ENCODE measurements at regions not wholly inside any gene's neighbourhood (a gene's known extent, or its start where the extent isn't known, plus 50 kb on each side); places are given as distances from the start of the nearest gene placed in this dataset.

- FAIRE-seq (no peak), DNase-seq (ENCODE audit: insufficient read length) (no peak)
- no peak for TF ChIP-seq POLR2AphosphoS5 (IDR thresholded peaks at IDR 0.05; ENCODE audit: low read depth, low read length)
- no peak for TF ChIP-seq POLR2A (IDR thresholded peaks at IDR 0.05; ENCODE audit: low read depth, low read length)
- TF ChIP-seq TAF1 (IDR thresholded peaks at IDR 0.05; ENCODE audit: borderline replicate concordance, low read depth, low read length) = no peak
These were observed 147.7 kb upstream of the TSC22D2 start for GRCh38 chr3:150260398-150260710.

GRCh38 chr3:150259526-150260397 lies 148.3 kb upstream of the TSC22D2 start:
- FAIRE-seq (no peak), DNase-seq (ENCODE audit: insufficient read length) (no peak)
- TF ChIP-seq POLR2AphosphoS5 (IDR thresholded peaks at IDR 0.05; ENCODE audit: low read depth, low read length) = no peak
- TF ChIP-seq TAF1 (IDR thresholded peaks at IDR 0.05; ENCODE audit: borderline replicate concordance, low read depth, low read length) = no peak
- no peak for TF ChIP-seq POLR2A (IDR thresholded peaks at IDR 0.05; ENCODE audit: low read depth, low read length)

GRCh38 chr3:150256782-150257181 lies 151.3 kb upstream of the TSC22D2 start:
- no peak for DNase-seq (ENCODE audit: insufficient read length)
- no peak for FAIRE-seq
- no peak for TF ChIP-seq POLR2AphosphoS5 (IDR thresholded peaks at IDR 0.05; ENCODE audit: low read depth, low read length)
- no peak for TF ChIP-seq TAF1 (IDR thresholded peaks at IDR 0.05; ENCODE audit: borderline replicate concordance, low read depth, low read length)
- no peak for TF ChIP-seq POLR2A (IDR thresholded peaks at IDR 0.05; ENCODE audit: low read depth, low read length)

GRCh38 chr3:150256318-150256717 lies 151.8 kb upstream of the TSC22D2 start:
- DNase-seq (ENCODE audit: insufficient read length) (no peak), FAIRE-seq (no peak)
- no peak for TF ChIP-seq POLR2AphosphoS5 (IDR thresholded peaks at IDR 0.05; ENCODE audit: low read depth, low read length)
- TF ChIP-seq POLR2A (IDR thresholded peaks at IDR 0.05; ENCODE audit: low read depth, low read length) = no peak
- TF ChIP-seq TAF1 (IDR thresholded peaks at IDR 0.05; ENCODE audit: borderline replicate concordance, low read depth, low read length) = no peak

GRCh38 chr3:150255826-150256225 lies 152.3 kb upstream of the TSC22D2 start:
- FAIRE-seq = no peak
- TF ChIP-seq TAF1 (IDR thresholded peaks at IDR 0.05; ENCODE audit: borderline replicate concordance, low read depth, low read length) = no peak
- TF ChIP-seq POLR2AphosphoS5 (IDR thresholded peaks at IDR 0.05; ENCODE audit: low read depth, low read length) = no peak
- no peak for TF ChIP-seq POLR2A (IDR thresholded peaks at IDR 0.05; ENCODE audit: low read depth, low read length)
- DNase-seq (ENCODE audit: insufficient read length) = no peak

GRCh38 chr3:150255413-150255812 lies 152.7 kb upstream of the TSC22D2 start:
- FAIRE-seq = no peak
- no peak for DNase-seq (ENCODE audit: insufficient read length)
- TF ChIP-seq TAF1 (IDR thresholded peaks at IDR 0.05; ENCODE audit: borderline replicate concordance, low read depth, low read length) = no peak
- TF ChIP-seq POLR2AphosphoS5 (IDR thresholded peaks at IDR 0.05; ENCODE audit: low read depth, low read length) = no peak
- TF ChIP-seq POLR2A (IDR thresholded peaks at IDR 0.05; ENCODE audit: low read depth, low read length) = no peak

- DNase-seq (ENCODE audit: insufficient read length) (no peak), FAIRE-seq (no peak)
- TF ChIP-seq POLR2AphosphoS5 (IDR thresholded peaks at IDR 0.05; ENCODE audit: low read depth, low read length) (no peak), TAF1 (IDR thresholded peaks at IDR 0.05; ENCODE audit: borderline replicate concordance, low read depth, low read length) (no peak), POLR2A (IDR thresholded peaks at IDR 0.05; ENCODE audit: low read depth, low read length) (no peak)
These were observed 153.8 kb upstream of the TSC22D2 start for GRCh38 chr3:150254309-150254708.

- TF ChIP-seq POLR2A (IDR thresholded peaks at IDR 0.05; ENCODE audit: low read depth, low read length) (no peak), TAF1 (IDR thresholded peaks at IDR 0.05; ENCODE audit: borderline replicate concordance, low read depth, low read length) (no peak), POLR2AphosphoS5 (IDR thresholded peaks at IDR 0.05; ENCODE audit: low read depth, low read length) (no peak)
- DNase-seq (ENCODE audit: insufficient read length) = no peak
- no peak for FAIRE-seq
These were observed 154.5 kb upstream of the TSC22D2 start for GRCh38 chr3:150253622-150254021.

- no peak for DNase-seq (ENCODE audit: insufficient read length)
- no peak for TF ChIP-seq POLR2AphosphoS5 (IDR thresholded peaks at IDR 0.05; ENCODE audit: low read depth, low read length)
- FAIRE-seq = no peak
These were observed 155.6 kb upstream of the TSC22D2 start for GRCh38 chr3:150252462-150252861.

- FAIRE-seq = no peak
- TF ChIP-seq POLR2AphosphoS5 (IDR thresholded peaks at IDR 0.05; ENCODE audit: low read depth, low read length) = no peak
- no peak for TF ChIP-seq POLR2A (IDR thresholded peaks at IDR 0.05; ENCODE audit: low read depth, low read length)
- TF ChIP-seq TAF1 (IDR thresholded peaks at IDR 0.05; ENCODE audit: borderline replicate concordance, low read depth, low read length) = no peak
- no peak for DNase-seq (ENCODE audit: insufficient read length)
These were observed 156.7 kb upstream of the TSC22D2 start for GRCh38 chr3:150251187-150252062.

- TF ChIP-seq POLR2AphosphoS5 (IDR thresholded peaks at IDR 0.05; ENCODE audit: low read depth, low read length) = no peak
- TF ChIP-seq POLR2A (IDR thresholded peaks at IDR 0.05; ENCODE audit: low read depth, low read length) = no peak
- no peak for TF ChIP-seq TAF1 (IDR thresholded peaks at IDR 0.05; ENCODE audit: borderline replicate concordance, low read depth, low read length)
- DNase-seq (ENCODE audit: insufficient read length) (no peak), FAIRE-seq (no peak)
These were observed 158.2 kb upstream of the TSC22D2 start for GRCh38 chr3:150249779-150250470.

Measured in GM12892 (cell line).